NT2/D1 (cell line): ENCODE measurements at regions not wholly inside any gene's neighbourhood (a gene's known extent, or its start where the extent isn't known, plus 50 kb on each side); places are given as distances from the start of the nearest gene placed in this dataset.

ENCODE experiments used
- SUZ12 ChIP-seq: IDR thresholded peaks from 2 replicates; pipeline ENCODE4 v1.6.1; 2011; ENCODE audit not compliant: insufficient read length, insufficient read depth; ENCODE audit errors: extremely low read depth
- YY1 ChIP-seq: IDR thresholded peaks from 2 replicates; pipeline ENCODE4 v1.6.1; 2011; ENCODE audit not compliant: insufficient read length, insufficient read depth
- ZNF274 ChIP-seq: IDR thresholded peaks from 2 replicates; pipeline ENCODE4 v1.6.1; 2011; ENCODE audit warnings: mild to moderate bottlenecking, low read depth, low read length

DNA sequence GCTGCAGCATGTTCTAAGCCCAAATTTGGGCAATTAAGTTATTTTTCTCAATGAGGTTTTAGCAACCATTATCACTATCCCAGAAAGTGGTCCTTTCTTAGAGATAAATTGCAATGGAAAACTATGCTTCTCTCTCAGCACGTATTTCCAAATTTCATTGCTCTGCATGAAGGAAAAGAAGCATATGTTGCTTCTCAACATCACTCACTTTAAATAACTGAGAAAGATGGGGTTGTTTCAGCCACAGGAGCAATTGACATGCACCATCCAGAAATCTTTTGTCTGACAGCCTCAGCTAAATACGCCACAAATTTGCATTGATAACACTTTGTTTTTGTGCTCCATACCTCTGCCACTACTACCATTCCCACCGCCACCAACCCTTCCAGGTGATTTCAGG lies 157.6 kb upstream of the PKN2 start:
- no peak for TF ChIP-seq YY1
- no peak for TF ChIP-seq ZNF274
- TF ChIP-seq SUZ12 = no peak
